Medulla oblongata (tissue), 1 donor: ENCODE measurements at regions not wholly inside any gene's neighbourhood (a gene's known extent, or its start where the extent isn't known, plus 50 kb on each side); places are given as distances from the start of the nearest gene placed in this dataset.
"Not testable (repeated sequence)": the region's sequence is repeated elsewhere in the genome, so short reads cannot be mapped to it uniquely, and the experiment has no call there.

ENCODE experiments used
- DNase-seq: peaks from one replicate; pipeline ENCODE4 v3.0.0-alpha.2; 2015; ENCODE audit errors: extremely low spot score

DNA sequence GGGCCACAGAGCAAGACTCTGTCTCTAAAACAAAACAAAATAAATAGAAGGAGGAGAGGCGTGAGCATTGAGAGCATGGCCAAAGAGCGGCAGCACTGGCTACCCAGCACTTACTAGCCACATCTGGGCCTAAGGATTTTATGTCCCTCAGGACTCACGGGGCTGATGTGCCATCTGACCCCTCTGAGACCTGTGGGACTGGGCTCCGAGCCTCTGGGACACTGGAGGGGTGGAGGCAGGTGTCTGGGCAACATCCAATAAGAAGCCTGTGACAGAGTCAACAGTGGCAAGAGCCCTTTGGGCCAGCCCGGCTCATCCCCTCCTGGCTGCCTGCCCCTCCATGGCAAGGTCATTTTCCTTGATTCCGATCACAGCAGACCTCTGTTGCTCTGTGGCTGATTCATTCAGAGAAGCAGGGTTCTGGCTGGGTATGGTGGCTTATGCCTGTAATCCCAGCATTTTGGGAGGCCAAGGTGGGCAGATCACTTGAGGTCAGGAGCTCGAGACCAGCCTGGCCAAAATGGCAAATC, 60.7 kb downstream of the RRM2 start:
- DNase-seq, result no peak

DNA sequence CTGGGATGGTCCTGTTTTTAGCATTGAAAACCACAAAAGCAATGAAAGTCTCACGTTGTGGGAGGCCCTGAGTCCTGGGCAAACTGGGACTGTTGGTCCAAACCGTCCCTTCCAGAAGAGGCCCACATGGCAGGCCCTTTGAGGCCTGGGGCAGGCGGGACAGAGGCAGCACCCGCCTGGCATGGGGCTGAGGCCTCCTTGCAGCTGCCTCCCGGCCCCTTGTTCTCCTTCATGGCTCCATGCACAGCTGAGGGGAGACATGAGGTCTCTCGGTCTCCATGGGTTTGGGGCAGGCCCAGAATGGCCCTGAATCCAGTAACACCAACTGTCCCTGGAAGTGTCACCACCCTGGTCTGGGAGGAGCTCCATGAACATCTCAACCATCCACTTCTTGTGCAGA, 61.9 kb downstream of the RRM2 start:
- no peak for DNase-seq

DNA sequence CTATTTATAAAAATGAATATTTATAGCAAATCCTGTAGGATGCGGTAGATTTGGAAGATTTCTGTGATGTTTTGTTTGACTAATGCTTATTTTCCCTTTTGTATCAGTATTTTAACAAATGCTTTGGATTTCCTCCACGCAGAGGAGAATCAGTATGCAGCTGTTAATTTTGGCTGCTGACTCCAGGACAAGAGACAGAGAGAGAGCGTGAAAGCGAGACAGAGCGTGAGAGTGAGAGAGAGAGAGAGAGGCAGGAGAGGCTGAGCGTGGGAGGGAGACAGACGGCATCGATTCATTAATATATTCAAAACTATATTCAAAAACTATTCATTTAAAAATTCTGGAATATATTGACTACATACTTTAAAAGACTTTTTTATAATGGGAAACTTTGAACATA, 62.5 kb downstream of the RRM2 start:
- DNase-seq, result peak; percentile 27

DNA sequence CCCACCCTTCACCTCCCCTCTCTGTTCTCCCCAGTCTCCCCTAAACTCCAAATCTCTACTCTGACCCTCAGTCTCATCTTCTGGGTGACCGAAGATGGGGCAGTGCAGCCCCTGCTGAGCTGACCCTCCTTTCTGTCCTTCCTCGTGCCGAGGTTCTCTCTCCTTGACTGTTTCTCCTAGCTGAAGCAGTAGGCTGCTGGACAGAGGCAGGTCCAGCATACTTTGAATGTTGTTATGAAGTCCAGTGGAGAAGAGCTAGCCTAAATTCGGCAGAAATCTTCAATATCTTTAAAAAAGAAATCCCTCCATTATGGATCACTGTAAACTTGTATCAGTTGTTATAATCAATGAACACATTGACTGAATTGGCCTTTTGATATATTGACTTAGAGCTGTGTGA, 63.2 kb downstream of the RRM2 start:
- no peak for DNase-seq

DNA sequence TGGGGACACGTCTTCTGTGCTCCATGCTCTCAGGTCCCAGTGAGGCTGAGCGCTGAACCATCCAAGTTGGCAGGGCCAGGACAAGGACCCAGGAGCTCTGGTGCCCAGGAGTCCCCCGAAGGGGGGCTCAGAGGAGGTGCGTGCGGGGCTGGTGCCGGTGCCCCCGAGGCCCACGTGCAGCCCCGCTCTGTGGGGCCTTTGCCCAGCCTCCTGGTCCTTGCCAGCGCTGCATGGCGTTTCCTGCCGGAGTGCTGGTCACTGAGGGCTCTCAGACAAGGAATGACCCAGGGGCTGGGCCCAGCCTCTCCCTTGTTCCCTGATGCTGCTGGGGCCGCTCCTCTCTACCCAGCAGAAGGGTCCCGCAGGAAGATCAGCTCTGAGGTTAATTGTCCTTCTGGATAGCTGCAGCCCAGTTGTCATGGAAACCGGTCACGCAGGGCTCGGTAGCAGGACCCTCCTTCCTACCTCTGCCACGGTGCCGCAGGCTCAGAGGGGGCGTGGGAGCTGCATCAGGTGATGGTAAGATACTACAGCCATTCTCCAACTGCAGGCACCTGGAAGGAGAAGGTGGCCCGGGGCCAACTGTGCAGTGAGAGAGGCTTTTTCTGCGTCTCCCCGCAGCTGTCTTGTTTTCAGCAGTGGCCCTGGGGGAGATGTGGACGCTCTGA, 64.5 kb downstream of the RRM2 start:
- no peak for DNase-seq

DNA sequence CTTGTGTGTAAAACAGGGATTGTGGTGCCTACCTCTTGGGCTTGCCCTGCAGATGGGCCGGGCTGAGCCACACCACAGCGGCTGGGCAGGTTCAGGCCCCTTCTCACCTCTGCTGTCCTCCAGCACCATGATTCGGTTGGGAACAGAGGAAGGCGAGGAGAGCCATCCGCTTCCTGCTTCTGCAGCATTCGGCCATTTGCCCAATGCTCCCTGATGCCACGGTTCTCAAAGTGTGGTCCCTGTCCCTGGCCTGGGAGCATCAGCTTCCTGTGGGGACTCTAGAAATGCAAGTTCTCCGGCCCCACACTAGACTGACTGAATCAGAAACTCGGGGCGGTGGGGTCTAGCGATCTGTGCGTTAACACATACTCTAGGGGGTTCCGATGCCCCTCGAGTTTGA, 65.1 kb downstream of the RRM2 start:
- DNase-seq, result no peak

DNA sequence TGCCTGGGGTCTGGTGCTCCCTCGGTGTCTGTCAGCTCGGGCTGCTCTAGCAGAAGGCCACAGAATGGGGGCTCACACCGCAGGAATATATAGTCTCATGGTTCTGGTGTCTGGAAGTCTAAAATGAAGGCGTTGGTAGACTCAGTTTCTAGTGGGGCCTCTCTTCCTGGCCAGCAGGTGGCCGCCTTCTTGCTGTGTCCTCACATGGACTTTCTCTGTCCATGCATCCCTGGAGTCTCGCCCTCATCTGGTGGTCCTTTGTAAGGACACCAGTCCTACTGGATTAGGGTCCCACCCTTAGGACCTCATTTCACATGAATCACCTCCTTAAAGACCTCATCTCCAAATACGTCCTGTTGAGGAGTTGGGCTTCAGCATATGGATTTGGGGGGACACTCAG, 65.7 kb downstream of the RRM2 start:
- no peak for DNase-seq

DNA sequence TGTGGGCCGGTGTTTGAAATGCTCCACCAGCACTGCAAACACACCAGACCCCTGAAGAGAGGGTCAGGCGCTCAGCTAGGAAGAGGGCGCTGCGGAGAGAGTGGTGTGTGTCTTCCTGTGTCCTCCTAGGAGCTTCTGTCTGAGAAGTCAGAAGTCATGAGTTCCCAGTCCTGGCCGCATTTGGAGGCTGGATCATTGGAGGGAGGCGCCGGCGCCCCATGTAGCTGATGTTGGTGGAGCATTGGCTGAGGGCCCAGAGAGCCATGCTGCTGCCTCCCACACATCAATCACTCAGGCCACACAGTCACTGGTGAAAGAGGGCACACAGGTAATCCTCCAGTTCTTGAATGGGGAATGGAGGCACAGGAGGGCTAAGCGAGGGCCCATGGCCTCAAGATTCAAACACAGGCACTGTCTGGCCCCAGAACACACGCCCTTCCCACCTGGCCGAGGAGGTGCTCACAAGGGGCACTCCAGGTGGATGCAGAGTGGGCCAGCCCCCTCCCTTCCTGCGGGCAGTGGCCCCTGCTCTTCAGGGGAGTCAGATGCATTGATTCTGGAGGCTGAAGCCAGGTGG, 66.3 kb downstream of the RRM2 start:
- DNase-seq, result no peak

DNA sequence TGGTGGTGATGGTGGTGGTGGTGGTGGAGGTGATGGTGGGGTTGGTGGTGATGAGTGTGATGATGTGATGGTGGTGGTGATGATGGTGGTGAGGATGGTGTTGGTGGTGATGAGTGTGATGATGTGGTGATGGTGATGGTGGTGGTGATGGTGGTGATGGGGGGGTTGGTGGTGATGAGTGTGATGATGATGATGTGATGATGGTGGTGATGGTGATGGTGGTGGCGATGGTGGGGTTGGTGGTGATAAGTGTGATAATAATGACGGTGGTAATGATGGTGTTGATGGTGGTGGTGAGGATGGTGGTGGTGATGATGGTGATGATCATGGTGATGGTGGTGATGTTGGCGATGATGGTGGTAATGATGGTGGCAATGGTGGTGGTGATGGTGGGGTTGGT, 67.7 kb downstream of the RRM2 start:
- no peak for DNase-seq

DNA sequence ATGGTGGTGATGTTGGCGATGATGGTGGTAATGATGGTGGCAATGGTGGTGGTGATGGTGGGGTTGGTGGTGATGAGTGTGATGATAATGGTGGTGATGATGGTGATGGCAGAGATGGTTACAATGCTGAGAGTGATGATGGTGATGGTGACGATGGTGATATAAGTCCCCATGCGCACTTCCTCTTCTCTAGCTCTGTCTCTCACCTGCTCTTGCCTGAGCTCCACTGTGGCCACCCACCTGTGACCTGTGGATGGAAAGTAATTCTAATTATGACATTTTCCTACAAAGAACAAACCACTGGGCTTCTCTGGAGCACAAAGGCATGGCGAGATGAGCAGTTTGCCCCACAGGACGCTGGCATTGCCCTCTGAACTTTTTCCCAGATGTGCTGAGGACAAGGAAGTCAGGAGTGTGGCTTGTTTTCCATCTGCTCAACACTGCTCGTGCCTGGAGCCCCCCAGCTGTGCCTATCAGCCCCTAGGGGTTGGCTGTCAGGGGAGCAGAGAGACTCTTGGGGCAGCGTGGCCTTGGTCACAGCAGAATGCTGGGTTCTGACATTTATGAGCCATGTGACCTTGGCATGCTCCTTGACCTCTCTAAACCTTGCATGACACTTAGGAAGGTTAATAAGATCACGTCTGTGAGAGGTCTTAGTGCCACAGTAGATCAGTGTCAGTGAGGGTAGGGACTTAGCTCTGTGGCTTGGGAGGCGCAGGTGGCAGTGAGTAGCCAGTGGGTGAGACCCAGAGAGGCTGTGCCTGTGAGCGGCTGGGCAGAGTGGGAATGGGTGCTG, 68.4 kb downstream of the RRM2 start:
- no peak for DNase-seq

DNA sequence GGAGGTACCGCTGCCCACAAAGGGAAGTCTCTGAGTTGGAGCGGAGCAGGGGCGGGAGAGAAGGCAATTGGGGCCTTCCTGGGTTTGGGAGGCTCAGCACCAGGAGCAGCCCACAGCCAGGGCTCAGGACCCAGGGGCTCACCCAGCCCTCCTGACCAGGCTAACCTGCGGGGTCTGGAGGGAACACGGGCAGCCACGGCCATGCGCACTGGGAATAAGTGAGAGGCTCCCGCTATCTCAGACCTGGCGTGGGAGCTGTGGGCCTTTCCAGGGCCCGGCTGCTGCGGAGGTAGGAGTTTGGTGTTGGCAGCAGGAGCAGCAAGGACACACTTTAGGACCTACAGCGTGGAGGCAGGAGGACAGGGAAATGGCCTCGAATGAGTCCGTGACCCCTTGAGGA, 69.0 kb downstream of the RRM2 start:
- no peak for DNase-seq

DNA sequence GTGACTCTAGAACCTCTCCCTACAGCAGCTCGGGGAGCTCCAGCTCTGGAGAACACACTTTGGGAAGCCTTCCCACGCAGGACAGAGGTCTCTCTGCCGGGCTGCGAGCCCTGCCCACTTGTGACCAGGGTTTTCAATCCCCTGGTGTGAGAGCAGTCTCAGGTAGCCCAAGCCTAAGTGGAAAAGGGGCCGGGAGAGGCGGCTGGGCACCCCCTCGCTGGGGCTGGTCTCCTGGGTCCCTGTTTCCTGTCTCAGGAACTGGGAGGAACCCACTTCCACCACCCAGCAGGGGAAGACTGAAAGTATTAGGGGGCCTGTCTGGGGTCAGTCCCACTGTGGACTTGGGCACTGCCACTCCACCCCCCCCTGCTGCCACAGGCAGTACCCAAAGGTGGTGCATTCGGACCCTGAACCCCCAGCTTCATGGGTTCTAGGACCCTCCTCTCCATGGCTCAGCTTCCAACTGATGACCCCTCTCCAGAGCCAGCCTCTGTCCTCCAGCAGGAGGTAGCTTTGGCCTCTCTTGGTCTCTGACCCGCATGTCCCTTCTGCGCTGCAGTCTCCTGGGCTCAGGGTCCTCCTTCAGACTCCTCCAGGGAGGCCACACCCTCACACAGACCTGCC, 70.0 kb downstream of the RRM2 start:
- DNase-seq, result no peak

DNA sequence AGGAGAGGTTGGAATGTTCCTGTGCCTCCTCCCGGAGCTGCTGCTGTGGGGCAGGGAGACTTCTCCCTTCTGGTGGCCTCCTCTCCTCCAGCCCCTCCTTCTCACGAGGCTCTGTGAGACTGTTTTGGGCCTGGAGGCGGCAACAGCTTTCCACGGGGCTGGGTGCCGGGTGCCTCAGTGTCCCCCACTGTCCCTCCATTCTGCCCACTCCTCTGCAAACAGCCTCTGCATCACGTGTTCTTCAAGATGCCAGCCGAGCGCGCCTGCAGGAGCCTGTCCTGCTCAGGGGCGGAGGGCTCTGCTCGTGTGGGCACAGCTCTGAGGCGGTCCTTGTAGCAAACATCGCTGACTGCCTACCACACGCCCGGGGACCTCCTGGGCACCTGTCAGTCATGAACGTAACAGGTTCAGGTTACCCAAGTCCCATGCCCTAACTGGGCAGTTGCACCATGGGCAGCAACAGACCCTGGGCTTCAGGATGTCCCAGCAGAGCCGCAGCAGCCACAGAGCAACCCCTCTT, 70.8 kb downstream of the RRM2 start:
- no peak for DNase-seq

DNA sequence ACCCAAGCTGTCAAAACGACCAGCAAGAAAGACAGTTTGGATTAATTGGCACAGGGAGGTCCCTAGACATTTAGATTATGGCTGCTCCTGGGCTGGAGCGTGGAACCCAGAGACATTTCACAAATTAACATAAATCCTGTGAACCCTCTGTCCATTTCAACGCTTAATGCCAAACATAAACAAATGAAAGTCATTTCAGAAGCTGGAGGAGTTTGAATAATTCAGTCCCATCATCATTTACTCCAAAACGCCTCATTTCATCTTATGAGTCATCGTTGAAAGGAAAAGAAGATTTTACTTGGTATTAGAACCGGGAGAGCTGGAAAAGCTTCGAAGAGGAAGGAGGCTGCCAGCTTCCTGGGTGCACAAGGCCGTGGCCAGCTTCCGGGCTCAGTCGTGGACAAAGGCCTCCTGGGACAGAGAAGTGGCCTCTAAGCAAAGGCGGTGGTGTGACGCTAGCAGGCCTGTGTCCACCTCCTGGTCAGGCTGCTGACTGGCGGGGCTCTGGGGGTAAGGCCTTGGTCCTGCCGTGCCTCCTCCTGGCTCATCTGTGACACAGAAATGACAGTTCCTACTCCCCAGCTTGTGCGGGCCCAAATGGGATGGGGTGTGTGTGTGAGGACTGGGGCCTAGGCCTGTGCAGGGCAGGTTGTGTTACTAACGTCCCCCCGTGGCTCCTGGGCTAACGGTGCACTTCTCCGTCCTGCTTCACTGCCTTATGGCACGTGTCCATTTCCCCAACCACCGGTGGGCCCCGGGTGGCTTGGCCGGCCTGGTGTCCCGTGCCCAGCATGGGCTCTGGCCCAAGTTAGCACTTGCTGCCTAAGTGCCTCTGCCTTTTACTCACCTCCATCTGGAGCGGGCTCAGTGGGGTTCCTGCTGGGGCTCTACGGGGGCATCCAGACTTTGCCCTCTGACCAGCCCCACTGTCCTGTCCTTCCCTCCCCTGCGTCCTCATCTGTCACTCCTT, 71.6 kb downstream of the RRM2 start:
- no peak for DNase-seq

DNA sequence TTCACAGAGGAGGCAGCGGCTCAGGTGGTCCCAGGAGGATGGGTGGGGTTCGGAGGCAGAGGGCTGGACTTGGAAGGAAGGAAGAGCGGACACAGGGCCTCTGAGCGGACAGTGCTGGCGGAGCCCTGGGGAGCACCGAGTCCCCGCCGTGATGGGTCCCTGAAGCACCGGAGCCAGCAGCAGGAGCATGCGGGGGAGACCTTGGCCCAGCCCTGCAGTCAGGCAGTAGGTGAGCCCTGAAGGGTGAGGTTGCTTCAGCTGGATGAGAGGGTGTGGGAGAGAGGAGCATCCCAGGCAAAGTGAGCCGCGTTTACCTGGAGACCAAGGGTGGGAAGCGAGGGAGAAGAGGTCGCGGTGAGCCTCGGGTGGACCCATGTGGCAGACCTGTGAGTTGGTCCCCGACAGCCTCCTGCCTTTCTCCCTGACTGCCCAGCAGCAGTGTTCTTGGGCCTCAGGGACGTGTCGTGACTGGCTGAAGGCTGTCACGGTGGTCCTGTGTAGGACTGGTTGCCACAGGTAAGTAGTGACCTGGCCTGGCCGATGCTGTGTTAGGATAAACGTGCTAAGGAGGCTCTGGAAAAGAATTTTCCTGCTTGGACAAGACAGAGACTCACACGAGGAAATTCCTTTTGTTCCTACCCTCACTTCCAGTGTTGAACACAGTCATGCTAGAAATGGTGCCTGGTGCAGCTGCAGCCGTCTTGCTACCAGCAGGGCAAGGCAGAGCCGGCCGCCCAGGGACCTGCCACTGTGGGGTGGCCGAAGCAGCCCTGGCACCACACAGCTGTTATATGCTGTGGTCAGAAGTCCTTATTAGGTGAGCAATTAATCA, 73.0 kb downstream of the RRM2 start:
- DNase-seq, result no peak

DNA sequence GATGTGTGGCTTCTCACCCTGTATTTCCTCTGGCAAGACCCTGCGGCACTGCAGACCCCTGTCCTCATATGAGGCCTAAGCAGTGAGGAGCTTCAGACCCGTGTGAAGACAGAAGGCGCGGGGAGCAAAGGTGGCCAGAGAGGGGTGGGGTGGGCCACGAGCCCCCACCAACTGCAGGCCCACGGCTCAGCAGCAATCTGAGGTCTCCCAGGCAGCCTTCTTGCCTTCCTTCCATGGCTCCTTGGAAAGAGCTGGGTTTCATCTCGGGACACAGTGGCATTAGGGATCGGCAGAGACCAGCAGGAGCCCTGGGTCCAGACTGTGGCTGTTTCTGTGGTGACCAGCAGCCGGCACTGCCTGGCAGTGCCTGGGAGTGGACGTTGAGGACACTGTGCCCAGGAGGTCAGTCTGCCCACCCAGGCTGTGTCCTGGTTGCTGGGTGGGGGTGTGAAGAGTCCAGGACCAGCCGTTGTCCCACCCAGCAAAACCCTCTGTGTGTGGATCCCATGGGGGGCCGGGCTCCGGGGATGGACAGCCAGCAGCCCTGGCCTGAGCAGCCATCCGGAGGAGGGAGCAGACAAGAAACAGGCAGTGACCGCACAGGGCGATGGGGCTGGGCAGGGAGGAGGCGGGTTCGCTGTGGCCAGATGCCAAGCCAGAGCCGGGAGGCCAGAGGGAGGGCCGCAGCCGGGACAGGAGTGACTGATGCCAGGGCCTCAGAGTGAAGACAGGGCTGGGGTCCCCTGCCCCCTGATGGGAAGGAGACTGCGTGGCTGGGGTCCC, 73.8 kb downstream of the RRM2 start:
- DNase-seq, result peak; percentile 24

DNA sequence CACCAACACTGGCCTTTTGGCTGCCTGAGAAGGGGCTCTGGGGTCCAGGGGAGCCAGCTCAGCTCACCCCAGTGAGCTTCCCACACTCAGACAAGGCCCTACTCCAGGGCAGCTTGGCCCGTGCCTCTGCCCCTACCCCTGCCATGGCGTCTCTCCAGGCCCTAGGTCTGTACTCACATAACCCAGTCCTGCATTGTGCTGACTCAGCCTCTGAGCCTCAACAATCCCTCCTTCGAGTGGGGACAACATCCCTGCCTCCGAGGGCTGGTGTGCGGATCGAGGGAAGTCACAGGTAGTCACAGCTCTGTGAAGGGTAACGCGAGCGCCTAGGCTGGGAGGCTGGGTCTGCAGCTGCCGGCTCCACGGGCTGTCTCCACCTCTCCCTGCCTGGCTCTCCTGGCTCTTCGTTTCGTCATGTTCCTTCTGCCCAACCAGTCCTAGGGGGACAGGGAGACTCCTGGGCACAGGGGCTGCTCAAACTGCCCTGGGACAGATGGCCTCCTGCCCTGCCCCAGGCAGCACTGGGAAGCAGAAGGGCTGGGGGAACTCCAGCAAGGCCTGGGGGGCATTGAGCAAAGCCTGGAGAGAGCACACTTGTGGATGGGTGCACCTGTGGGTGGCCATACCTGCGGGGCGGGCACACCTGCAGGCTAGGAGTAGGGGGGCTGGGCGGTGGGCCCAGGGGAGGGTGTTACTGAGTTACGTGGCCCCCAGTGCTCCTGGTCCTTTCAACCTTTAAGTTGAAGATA, 74.6 kb downstream of the RRM2 start:
- no peak for DNase-seq

DNA sequence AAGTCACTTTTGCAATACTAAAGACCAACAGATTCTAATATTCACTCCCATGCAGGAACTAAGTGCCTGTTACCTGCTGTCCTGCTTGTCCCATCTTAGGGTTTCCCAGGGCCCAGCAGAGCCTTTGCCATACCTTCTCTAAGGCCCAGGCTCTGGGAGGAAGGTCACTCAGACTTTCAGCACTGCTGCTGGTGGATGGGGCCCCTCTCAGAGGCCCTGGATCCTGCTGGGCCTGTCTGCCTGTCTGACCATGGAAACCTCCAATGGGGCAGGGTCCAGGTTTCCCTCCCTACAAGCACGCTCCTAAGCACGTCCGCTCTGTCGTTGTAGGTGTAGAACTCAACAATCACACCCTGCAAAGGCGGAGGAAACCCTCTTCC, 75.1 kb downstream of the RRM2 start:
- no peak for DNase-seq

DNA sequence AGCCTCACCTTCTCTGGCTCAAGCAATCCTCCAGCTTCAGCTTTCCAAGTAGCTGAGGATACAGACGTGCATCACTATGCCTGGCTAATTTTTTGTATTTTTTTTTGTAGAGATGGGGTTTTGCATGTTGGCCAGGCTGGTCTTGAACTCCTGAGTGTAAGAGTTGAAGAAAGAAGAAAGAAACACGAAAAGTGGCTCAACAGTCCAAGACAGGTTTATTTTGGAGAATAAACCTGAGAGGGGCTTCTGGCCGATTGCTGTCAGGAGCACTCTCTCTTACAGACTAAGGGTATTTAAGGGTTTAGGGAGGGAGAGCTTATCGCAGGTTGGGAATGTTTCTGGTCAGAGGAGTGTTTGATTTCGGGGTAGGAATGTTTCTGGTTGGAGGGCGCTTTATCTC, 75.9 kb downstream of the RRM2 start:
- not testable (repeated sequence) for DNase-seq
